ENCODE measurements at regions not wholly inside any gene's neighbourhood (a gene's known extent, or its start where the extent isn't known, plus 50 kb on each side); places are given as distances from the start of the nearest gene placed in this dataset.
"Not testable (repeated sequence)": the region's sequence is repeated elsewhere in the genome, so short reads cannot be mapped to it uniquely, and the experiment has no call there.

DNA sequence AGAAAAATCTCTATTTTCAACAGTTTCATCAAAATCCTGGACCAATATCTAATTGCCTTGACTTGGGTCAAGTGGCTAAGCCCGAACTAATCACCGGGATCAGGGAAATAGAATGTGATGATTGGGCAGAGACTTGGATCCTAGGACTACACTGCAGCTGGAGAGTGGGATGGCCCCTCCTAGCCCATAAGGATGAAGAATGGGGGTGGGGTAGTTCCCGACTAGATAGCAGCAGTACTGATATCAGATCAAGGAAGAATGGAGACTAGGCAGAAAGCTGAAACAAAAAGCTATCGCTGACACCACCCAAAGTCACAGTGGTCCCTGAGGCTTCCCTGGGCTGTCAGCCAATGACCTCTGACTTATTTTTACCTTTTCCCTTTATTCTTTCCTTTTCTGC is 160.4 kb upstream of the PHYHIPL start:
- H3K4me3 ChIP-seq (ENCODE audit: low read depth, low read length) = no peak overlapping the region
- no peak overlapping the region for H3K27ac ChIP-seq (ENCODE audit: low read depth, low read length)
- no peaks in the 10 kb centered on the region for H3K27me3 ChIP-seq (ENCODE audit: control insufficient read depth, insufficient read depth, low read length)
- H3K36me3 ChIP-seq (ENCODE audit: control insufficient read depth, insufficient read depth, low read length) = no peaks in the 10 kb centered on the region
- H3K9me3 ChIP-seq (ENCODE audit: control insufficient read depth, insufficient read depth, low read length) = no peaks in the 10 kb centered on the region
- H3K9ac ChIP-seq (ENCODE audit: low read depth, low read length) = no peak overlapping the region
- H3K4me1 ChIP-seq (ENCODE audit: control insufficient read depth, insufficient read depth, low read length) = peaks cover 6% of the 10 kb centered on the region

DNA sequence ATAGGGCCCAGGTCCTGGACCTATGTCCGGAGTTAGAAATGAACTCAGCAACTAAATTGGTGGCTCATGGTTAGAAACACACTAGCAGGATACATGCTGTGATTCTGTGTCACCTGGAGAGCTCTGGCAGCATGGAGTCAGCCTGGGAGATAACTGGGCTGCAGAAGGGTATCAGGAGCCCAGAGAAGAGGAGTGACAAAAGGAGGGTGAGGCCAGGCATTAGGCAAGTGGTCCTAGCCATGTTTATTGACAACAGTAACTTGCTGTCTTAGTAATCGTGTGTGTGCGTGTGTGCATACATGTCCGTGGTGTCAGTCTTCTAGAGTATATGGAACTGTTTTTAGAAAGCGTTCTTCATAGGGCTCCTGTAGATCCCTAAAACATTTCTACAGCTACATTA is 157.5 kb upstream of the PHYHIPL start:
- Histone ChIP-seq H3K9ac (ENCODE audit: low read depth, low read length) (no peak overlapping the region), H3K36me3 (ENCODE audit: control insufficient read depth, insufficient read depth, low read length) (no peaks in the 10 kb centered on the region), H3K4me1 (ENCODE audit: control insufficient read depth, insufficient read depth, low read length) (peaks cover 6% of the 10 kb centered on the region), H3K27me3 (ENCODE audit: control insufficient read depth, insufficient read depth, low read length) (no peaks in the 10 kb centered on the region), H3K9me3 (ENCODE audit: control insufficient read depth, insufficient read depth, low read length) (no peaks in the 10 kb centered on the region), H3K27ac (ENCODE audit: low read depth, low read length) (no peak overlapping the region), H3K4me3 (ENCODE audit: low read depth, low read length) (no peak overlapping the region)

DNA sequence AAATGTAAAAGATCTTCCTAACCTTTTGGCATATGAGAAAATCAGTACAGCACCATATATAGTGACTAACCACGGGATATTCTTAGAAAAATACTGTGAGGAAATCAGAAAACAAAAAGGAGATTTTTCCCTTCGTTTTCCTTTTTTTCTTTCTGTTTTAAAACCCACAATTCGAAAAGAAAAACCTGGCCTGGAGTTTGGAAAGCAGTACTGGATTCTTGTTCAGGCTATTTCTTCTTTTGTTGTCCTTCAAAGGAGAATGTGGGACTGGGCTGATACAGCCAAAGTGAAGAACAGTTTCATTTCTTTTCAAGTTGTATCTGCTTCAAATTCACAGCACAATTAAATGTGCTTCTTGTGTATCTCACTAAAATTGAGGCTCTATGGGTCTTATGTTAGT is 156.8 kb upstream of the PHYHIPL start:
- Histone ChIP-seq H3K36me3 (ENCODE audit: control insufficient read depth, insufficient read depth, low read length) (no peaks in the 10 kb centered on the region), H3K9me3 (ENCODE audit: control insufficient read depth, insufficient read depth, low read length) (no peaks in the 10 kb centered on the region), H3K4me3 (ENCODE audit: low read depth, low read length) (no peak overlapping the region), H3K4me1 (ENCODE audit: control insufficient read depth, insufficient read depth, low read length) (peaks cover 6% of the 10 kb centered on the region), H3K27me3 (ENCODE audit: control insufficient read depth, insufficient read depth, low read length) (no peaks in the 10 kb centered on the region), H3K27ac (ENCODE audit: low read depth, low read length) (no peak overlapping the region), H3K9ac (ENCODE audit: low read depth, low read length) (no peak overlapping the region)

DNA sequence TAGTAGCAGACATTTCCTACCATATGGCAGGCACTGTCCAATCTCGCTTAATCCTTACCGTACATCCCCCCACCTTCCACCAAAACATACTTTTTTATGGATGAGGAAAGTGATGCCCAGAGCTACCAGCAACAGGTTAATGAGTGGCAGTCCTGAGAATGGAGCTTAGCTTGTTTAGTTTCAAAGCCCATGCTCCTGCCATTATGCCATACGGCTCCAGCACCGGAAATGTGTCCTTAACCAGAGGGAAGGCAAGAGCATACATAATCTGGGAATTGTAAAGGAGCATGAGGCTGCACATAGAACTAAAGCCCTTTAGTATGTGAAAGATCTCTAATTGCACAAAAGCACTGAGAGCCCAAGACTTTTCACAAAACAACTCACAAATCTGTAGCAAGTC is 155.9 kb upstream of the PHYHIPL start:
- H3K27me3 ChIP-seq (ENCODE audit: control insufficient read depth, insufficient read depth, low read length) = no peaks in the 10 kb centered on the region
- H3K9me3 ChIP-seq (ENCODE audit: control insufficient read depth, insufficient read depth, low read length) = no peaks in the 10 kb centered on the region

DNA sequence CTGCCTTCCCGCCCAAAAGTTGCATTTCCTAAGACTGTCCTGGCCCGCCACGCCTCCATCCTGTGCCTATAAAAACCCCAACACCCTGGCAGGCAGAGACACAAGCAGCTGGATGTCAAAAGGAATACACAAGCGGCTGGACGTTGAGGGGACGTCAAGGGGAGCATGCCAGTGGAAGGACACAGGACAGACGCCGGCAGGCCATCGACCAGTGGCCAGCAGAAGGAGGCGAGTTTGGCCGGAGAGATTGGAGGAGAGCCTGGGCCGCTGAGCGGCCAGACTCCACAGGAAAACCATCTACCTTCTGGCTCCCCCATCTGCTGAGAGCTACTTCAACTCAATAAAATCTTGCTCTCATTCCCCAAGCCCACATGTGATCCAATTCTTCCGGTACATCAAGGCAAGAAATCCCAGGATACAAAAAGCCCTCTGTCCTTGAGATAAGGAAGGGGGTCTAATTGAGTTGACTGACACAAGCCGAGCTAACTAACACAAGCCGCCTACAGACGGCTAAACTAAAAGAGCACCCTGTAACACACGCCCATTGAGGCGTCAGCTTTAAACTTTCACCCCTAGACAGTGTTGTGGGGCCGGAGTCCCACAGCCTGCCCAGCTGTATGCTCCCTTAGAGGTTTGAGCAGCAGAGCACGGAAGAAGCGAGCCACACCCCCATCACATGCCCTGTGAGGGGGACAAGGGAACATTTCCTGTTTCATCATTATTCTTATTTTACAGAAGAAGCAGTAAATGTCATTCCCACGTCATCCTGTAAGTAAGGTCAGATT is 150.3 kb upstream of the PHYHIPL start:
- Histone ChIP-seq H3K9ac (ENCODE audit: low read depth, low read length) (no peak overlapping the region), H3K9me3 (ENCODE audit: control insufficient read depth, insufficient read depth, low read length) (no peaks in the 10 kb centered on the region)

More for the DNA sequence above, 155.9 kb upstream of the PHYHIPL start:
- H3K4me3 ChIP-seq (ENCODE audit: low read depth, low read length) = no peak overlapping the region
- peaks cover 5% of the 10 kb centered on the region for H3K4me1 ChIP-seq (ENCODE audit: control insufficient read depth, insufficient read depth, low read length)
- H3K27ac ChIP-seq (ENCODE audit: low read depth, low read length) = no peak overlapping the region
- H3K9ac ChIP-seq (ENCODE audit: low read depth, low read length) = no peak overlapping the region
- no peaks in the 10 kb centered on the region for H3K36me3 ChIP-seq (ENCODE audit: control insufficient read depth, insufficient read depth, low read length)

DNA sequence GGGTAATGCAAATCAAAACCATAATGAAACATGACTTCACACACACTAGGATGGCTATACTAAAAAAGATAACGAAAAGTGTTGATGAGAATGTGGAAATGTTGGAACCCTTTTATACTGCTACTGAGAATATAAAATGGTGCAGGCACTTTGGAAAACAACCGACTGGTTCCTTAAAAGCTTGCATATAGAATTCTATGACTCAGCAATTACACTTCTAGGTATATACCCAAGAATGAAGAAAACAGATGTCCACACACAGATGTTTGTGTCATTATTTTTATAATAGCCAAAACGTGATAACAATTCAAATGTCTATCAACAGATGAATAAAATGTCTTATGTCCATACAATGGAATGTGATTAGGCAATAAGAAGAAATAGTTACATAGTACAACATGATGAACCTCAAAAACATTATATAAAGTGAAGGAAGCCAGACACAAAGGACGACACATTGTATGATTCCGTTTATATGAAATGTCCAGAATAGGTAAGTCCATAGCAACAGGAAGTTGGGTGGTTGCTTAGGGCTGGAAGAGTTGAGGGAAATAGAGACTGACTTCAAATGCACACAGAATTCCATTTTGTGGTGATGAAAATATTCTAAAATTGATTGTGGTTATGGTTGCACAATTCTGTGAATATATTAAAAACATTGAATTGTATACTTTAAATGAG is 148.3 kb upstream of the PHYHIPL start:
- no peak overlapping the region for H3K27ac ChIP-seq (ENCODE audit: low read depth, low read length)
- no peak overlapping the region for H3K4me3 ChIP-seq (ENCODE audit: low read depth, low read length)

More for the DNA sequence above, 150.3 kb upstream of the PHYHIPL start:
- no peaks in the 10 kb centered on the region for H3K4me1 ChIP-seq (ENCODE audit: control insufficient read depth, insufficient read depth, low read length)
- H3K36me3 ChIP-seq (ENCODE audit: control insufficient read depth, insufficient read depth, low read length) = no peaks in the 10 kb centered on the region
- H3K4me3 ChIP-seq (ENCODE audit: low read depth, low read length) = no peak overlapping the region
- no peaks in the 10 kb centered on the region for H3K27me3 ChIP-seq (ENCODE audit: control insufficient read depth, insufficient read depth, low read length)
- H3K27ac ChIP-seq (ENCODE audit: low read depth, low read length) = no peak overlapping the region

DNA sequence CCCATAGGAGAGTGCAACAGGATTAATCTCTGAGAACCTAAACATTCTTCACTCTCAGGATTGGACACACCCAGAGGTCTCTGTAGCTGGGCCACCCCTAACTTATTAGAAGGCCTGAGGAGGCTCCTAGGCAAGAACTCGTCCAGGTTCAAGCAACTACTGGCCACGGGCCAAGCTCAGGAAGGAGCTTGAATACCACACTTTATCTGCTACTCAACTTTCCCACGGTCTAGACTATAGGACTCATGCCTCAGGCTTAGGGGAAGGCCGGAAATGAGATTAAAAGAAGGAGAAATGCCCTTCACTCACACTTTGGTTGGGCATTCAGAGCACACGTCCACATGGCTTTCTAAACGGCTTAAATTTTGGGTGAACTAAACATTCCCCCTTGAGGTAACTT is 142.8 kb upstream of the PHYHIPL start:
- no peak overlapping the region for H3K27ac ChIP-seq (ENCODE audit: low read depth, low read length)
- H3K9ac ChIP-seq (ENCODE audit: low read depth, low read length) = no peak overlapping the region
- H3K4me1 ChIP-seq (ENCODE audit: control insufficient read depth, insufficient read depth, low read length) = no peaks in the 10 kb centered on the region
- H3K36me3 ChIP-seq (ENCODE audit: control insufficient read depth, insufficient read depth, low read length) = no peaks in the 10 kb centered on the region
- H3K4me3 ChIP-seq (ENCODE audit: low read depth, low read length) = no peak overlapping the region
- no peaks in the 10 kb centered on the region for H3K9me3 ChIP-seq (ENCODE audit: control insufficient read depth, insufficient read depth, low read length)
- H3K27me3 ChIP-seq (ENCODE audit: control insufficient read depth, insufficient read depth, low read length) = no peaks in the 10 kb centered on the region

More for the DNA sequence above, 148.3 kb upstream of the PHYHIPL start:
- Histone ChIP-seq H3K9me3 (ENCODE audit: control insufficient read depth, insufficient read depth, low read length) (no peaks in the 10 kb centered on the region), H3K9ac (ENCODE audit: low read depth, low read length) (no peak overlapping the region), H3K27me3 (ENCODE audit: control insufficient read depth, insufficient read depth, low read length) (no peaks in the 10 kb centered on the region), H3K4me1 (ENCODE audit: control insufficient read depth, insufficient read depth, low read length) (no peaks in the 10 kb centered on the region), H3K36me3 (ENCODE audit: control insufficient read depth, insufficient read depth, low read length) (no peaks in the 10 kb centered on the region)

DNA sequence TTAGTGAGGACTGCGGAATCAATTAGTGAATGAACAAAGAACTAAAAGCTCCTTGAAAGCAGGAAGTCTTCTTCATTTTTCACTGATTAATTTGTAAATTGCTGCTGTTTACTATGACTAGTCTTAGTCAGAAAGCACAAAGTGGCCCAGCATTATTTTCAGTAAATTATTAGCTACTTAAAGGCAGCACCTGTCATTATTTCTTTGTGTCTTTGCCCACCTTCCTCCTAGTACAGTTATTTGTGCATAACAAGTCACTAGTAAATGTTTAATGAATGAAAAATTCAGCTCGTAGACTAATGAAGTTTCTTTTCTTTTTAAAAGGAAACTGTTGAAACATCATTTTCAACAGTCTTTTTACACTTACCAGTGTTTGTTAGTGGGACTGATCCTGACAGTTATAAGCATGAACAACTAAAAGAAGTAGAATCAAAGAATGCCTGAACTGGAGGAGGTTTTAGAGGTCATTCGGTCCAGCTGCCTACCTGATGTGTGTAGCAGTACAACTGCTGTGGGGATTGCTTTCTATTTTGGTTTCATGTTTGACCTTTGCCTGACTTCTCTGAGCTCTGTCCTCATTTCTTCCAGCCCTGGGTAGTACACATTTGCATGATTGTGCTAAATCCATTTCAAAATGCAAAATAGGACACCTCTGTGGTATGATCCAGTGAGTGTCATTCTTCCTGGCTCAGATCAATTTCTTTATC is 140.0 kb upstream of the PHYHIPL start:
- Histone ChIP-seq H3K9ac (ENCODE audit: low read depth, low read length) (no peak overlapping the region), H3K27me3 (ENCODE audit: control insufficient read depth, insufficient read depth, low read length) (no peaks in the 10 kb centered on the region), H3K36me3 (ENCODE audit: control insufficient read depth, insufficient read depth, low read length) (no peaks in the 10 kb centered on the region), H3K4me3 (ENCODE audit: low read depth, low read length) (no peak overlapping the region), H3K4me1 (ENCODE audit: control insufficient read depth, insufficient read depth, low read length) (no peaks in the 10 kb centered on the region), H3K27ac (ENCODE audit: low read depth, low read length) (no peak overlapping the region), H3K9me3 (ENCODE audit: control insufficient read depth, insufficient read depth, low read length) (no peaks in the 10 kb centered on the region)

DNA sequence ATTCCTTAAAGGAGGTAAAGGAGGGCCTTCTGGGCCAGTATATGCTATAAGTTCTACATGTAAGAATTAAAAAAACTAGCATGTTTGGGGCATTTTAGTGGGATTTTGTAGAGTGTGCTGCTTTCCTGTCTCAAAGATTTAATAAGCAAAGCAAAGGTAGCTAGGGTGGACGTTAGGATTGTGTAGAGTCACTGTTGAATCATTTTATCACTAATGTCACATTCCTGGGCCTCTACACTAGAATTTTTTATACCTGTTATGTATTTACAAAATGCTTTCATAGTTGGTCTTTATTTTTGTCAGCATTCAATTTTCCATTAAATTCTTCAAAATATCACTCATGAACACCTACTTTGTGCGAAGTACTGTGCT is 139.4 kb upstream of the PHYHIPL start:
- H3K27ac ChIP-seq (ENCODE audit: low read depth, low read length) = no peak overlapping the region
- no peaks in the 10 kb centered on the region for H3K36me3 ChIP-seq (ENCODE audit: control insufficient read depth, insufficient read depth, low read length)
- H3K27me3 ChIP-seq (ENCODE audit: control insufficient read depth, insufficient read depth, low read length) = no peaks in the 10 kb centered on the region
- H3K9ac ChIP-seq (ENCODE audit: low read depth, low read length) = no peak overlapping the region
- no peaks in the 10 kb centered on the region for H3K4me1 ChIP-seq (ENCODE audit: control insufficient read depth, insufficient read depth, low read length)
- H3K9me3 ChIP-seq (ENCODE audit: control insufficient read depth, insufficient read depth, low read length) = no peaks in the 10 kb centered on the region
- no peak overlapping the region for H3K4me3 ChIP-seq (ENCODE audit: low read depth, low read length)

DNA sequence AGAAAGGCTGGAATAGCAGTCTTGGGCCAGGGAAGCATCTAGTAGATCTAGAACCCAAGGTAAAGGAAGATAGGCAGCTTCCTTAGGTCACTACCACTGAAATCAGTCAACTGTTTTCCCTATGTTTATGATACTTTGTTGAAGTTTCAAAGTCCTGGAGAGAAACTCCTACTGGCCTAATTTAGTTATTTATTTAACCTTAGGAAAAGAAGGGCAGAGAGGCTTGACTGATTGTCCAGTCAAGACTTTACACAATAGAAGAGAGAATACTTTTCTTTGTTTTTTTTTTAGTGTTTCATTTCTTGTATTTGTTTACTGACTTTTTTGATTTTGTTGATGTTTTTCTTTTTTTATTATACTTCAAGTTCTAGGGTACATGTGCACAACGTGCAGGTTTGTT is 138.9 kb upstream of the PHYHIPL start:
- Histone ChIP-seq H3K27me3 (ENCODE audit: control insufficient read depth, insufficient read depth, low read length) (no peaks in the 10 kb centered on the region), H3K27ac (ENCODE audit: low read depth, low read length) (no peak overlapping the region), H3K9ac (ENCODE audit: low read depth, low read length) (no peak overlapping the region), H3K4me1 (ENCODE audit: control insufficient read depth, insufficient read depth, low read length) (no peaks in the 10 kb centered on the region), H3K4me3 (ENCODE audit: low read depth, low read length) (no peak overlapping the region), H3K9me3 (ENCODE audit: control insufficient read depth, insufficient read depth, low read length) (no peaks in the 10 kb centered on the region), H3K36me3 (ENCODE audit: control insufficient read depth, insufficient read depth, low read length) (no peaks in the 10 kb centered on the region)

DNA sequence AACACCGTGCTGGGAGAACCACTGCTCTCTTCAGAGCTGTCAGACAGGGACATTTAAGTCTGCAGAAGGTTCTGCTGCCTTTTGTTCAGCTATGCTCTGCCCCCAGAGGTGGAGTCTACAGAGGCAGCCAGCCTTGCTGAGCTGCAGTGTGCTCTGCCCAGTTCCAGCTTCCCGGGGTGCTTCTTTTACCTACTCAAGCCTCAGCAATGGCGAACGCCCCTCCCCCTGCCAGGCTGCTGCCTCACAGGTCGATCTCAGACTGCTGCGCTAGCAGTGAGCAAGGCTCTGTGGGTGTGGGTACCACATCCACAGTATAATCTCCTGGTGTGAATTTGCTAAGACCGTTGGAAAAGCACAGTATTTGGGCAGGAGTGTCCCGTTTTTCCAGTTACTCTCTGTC is 133.1 kb upstream of the PHYHIPL start:
- not testable (repeated sequence) for H3K27me3 ChIP-seq (ENCODE audit: control insufficient read depth, insufficient read depth, low read length); H3K4me1 ChIP-seq (ENCODE audit: control insufficient read depth, insufficient read depth, low read length); H3K36me3 ChIP-seq (ENCODE audit: control insufficient read depth, insufficient read depth, low read length); H3K9ac ChIP-seq (ENCODE audit: low read depth, low read length); H3K27ac ChIP-seq (ENCODE audit: low read depth, low read length); H3K4me3 ChIP-seq (ENCODE audit: low read depth, low read length); H3K9me3 ChIP-seq (ENCODE audit: control insufficient read depth, insufficient read depth, low read length)
